C4-2B (cell line): ENCODE measurements at regions not wholly inside any gene's neighbourhood (a gene's known extent, or its start where the extent isn't known, plus 50 kb on each side); places are given as distances from the start of the nearest gene placed in this dataset.

Experiments
- ZFX ChIP-seq: fragments of 450-650 bp; IDR thresholded peaks from 2 replicates; pipeline ENCODE4 v1.6.1; 2017
- TF ChIP-seq, protein P1 (sequence below): fragments of 450-650 bp; conservative IDR thresholded peaks from 2 replicates; pipeline ENCODE4 v1.5.1; 2017; ENCODE audit warnings: mild to moderate bottlenecking

GRCh38 chr22:47600281-47600680 is 837.8 kb downstream of the TBC1D22A start:
- TF ChIP-seq, protein P1, sequence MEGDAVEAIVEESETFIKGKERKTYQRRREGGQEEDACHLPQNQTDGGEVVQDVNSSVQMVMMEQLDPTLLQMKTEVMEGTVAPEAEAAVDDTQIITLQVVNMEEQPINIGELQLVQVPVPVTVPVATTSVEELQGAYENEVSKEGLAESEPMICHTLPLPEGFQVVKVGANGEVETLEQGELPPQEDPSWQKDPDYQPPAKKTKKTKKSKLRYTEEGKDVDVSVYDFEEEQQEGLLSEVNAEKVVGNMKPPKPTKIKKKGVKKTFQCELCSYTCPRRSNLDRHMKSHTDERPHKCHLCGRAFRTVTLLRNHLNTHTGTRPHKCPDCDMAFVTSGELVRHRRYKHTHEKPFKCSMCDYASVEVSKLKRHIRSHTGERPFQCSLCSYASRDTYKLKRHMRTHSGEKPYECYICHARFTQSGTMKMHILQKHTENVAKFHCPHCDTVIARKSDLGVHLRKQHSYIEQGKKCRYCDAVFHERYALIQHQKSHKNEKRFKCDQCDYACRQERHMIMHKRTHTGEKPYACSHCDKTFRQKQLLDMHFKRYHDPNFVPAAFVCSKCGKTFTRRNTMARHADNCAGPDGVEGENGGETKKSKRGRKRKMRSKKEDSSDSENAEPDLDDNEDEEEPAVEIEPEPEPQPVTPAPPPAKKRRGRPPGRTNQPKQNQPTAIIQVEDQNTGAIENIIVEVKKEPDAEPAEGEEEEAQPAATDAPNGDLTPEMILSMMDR: no peak
- TF ChIP-seq ZFX: no peak
